DND-41 (cell line): ENCODE measurements at regions not wholly inside any gene's neighbourhood (a gene's known extent, or its start where the extent isn't known, plus 50 kb on each side); places are given as distances from the start of the nearest gene placed in this dataset.

Experiments used
- CTCF ChIP-seq: IDR thresholded peaks from 2 replicates; pipeline ENCODE4 v1.5.1; 2012; ENCODE audit warnings: borderline replicate concordance, low read length, moderate library complexity, mild to moderate bottlenecking; ENCODE audit not compliant: poor library complexity, severe bottlenecking; ENCODE audit errors: extremely low read depth
- EZH2 ChIP-seq: IDR thresholded peaks from 3 replicates; pipeline ENCODE4 v1.6.1; 2012; ENCODE audit warnings: borderline replicate concordance, low read depth, mild to moderate bottlenecking, moderate library complexity, low read length, inconsistent platforms; ENCODE audit not compliant: severe bottlenecking

GRCh38 chr5:173679909-173680630 is 63.6 kb upstream of the BOD1 start:
- TF ChIP-seq CTCF = no peak
- TF ChIP-seq EZH2 = no peak
